Amniotic stem cell (primary cell): ENCODE measurements at regions not wholly inside any gene's neighbourhood (a gene's known extent, or its start where the extent isn't known, plus 50 kb on each side); places are given as distances from the start of the nearest gene placed in this dataset.
"Not testable (repeated sequence)": the region's sequence is repeated elsewhere in the genome, so short reads cannot be mapped to it uniquely, and the experiment has no call there.

Experiments
- DNase-seq: peaks from one replicate; lab custom pipeline; 2025; lab: John Stamatoyannopoulos, UW

GRCh38 chr12:63040526-63041220 lies 105.7 kb upstream of the PPM1H start:
- no peak for DNase-seq

- DNase-seq = no peak
These were observed 103.8 kb upstream of the PPM1H start for GRCh38 chr12:63038713-63039100.

GRCh38 chr12:63037746-63038712 lies 103.1 kb upstream of the PPM1H start:
- no peak for DNase-seq

- DNase-seq = no peak
These were observed 102.0 kb upstream of the PPM1H start for GRCh38 chr12:63036974-63037335.

GRCh38 chr12:63036216-63036973 lies 101.4 kb upstream of the PPM1H start:
- DNase-seq = no peak

GRCh38 chr12:63034601-63035000 lies 99.7 kb upstream of the PPM1H start:
- DNase-seq = no peak

GRCh38 chr12:63029676-63030075 lies 94.7 kb upstream of the PPM1H start:
- no peak for DNase-seq

- no peak for DNase-seq
These were observed 94.0 kb upstream of the PPM1H start for GRCh38 chr12:63028951-63029350.

GRCh38 chr12:63025116-63025515 lies 90.2 kb upstream of the PPM1H start:
- no peak for DNase-seq

GRCh38 chr12:63023926-63024325 lies 89.0 kb upstream of the PPM1H start:
- DNase-seq = no peak

GRCh38 chr12:63021116-63021515 lies 86.2 kb upstream of the PPM1H start:
- no peak for DNase-seq

- DNase-seq = no peak
These were observed 85.3 kb upstream of the PPM1H start for GRCh38 chr12:63020269-63020668.

- no peak for DNase-seq
These were observed 83.3 kb upstream of the PPM1H start for GRCh38 chr12:63018273-63018672.

- no peak for DNase-seq
These were observed 78.4 kb upstream of the PPM1H start for GRCh38 chr12:63013302-63013701.

- DNase-seq = no peak
These were observed 75.7 kb upstream of the PPM1H start for GRCh38 chr12:63010698-63011097.

- no peak for DNase-seq
These were observed 73.4 kb upstream of the PPM1H start for GRCh38 chr12:63008372-63008771.

GRCh38 chr12:63007726-63008125 lies 72.8 kb upstream of the PPM1H start:
- no peak for DNase-seq

GRCh38 chr12:63006536-63006935 lies 71.6 kb upstream of the PPM1H start:
- no peak for DNase-seq

- no peak for DNase-seq
These were observed 70.4 kb upstream of the PPM1H start for GRCh38 chr12:63005382-63005781.

- DNase-seq = no peak
These were observed 68.4 kb upstream of the PPM1H start for GRCh38 chr12:63003223-63003819.

- DNase-seq = not testable (repeated sequence)
These were observed 67.1 kb upstream of the PPM1H start for GRCh38 chr12:63002059-63002458.

- DNase-seq = no peak
These were observed 63.5 kb upstream of the PPM1H start for GRCh38 chr12:62998454-62998853.
